ENCODE measurements at regions not wholly inside any gene's neighbourhood (a gene's known extent, or its start where the extent isn't known, plus 50 kb on each side); places are given as distances from the start of the nearest gene placed in this dataset.
"Not testable (repeated sequence)": the region's sequence is repeated elsewhere in the genome, so short reads cannot be mapped to it uniquely, and the experiment has no call there.

DNA sequence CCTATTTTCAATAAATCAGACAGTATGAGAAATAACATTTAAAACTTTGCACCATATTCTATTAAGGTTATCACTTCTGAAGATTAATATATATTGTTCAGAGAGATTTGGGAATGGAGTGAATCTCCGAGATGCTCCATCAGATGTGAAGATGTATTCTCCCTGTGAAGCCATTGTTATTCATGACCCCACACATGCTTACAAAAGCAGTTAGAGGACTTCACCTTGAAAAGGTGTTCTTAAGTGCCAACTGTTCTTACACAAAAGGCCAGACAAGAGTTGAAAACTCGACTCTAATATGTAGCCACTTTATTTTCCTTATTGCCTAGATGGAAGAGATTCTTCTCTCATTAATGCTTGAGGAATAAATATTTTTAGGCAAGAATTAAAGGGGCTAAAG, 54.3 kb upstream of the NEIL3 start:
- no peak for DNase-seq

DNA sequence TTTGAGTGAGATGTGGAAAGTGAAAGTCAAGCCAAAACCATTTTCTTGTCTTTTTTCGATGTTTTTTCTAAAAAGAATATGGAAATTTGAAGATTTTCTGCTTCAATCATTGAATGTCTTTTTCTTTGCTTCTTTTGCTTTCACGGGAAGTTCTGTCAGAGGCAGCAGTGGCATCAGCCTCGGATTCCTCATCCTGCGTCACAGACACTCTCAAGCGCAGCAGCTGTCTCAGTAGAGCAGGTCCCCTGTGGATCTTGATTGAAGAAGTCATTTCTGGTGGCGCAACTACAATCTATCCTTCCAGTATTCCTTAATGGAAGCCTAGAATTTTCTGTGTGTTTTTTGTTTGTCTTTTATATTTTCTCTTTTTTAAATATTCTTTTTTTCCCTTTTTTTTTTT, 52.7 kb upstream of the NEIL3 start:
- no peak for DNase-seq

- DNase-seq, result not testable (repeated sequence)
Measured at GRCh38 chr4:177259466-177259865, 50.2 kb upstream of the NEIL3 start.
